IMR-90 (cell line): ENCODE measurements at regions not wholly inside any gene's neighbourhood (a gene's known extent, or its start where the extent isn't known, plus 50 kb on each side); places are given as distances from the start of the nearest gene placed in this dataset.

ENCODE experiments used
- ATAC-seq: fragments of 200-7000 bp; cut with Tn5 transposase; 2 replicates; pipeline ENCODE4 v1.9.1; 2020; ENCODE audit warnings: low read depth, mild to moderate bottlenecking, moderate library complexity
- BruUV-seq: library from RNA; stranded (reverse); fragments of 400-500 nt; replicated peaks from 2 replicates; lab custom pipeline; 2021; lab: Mats Ljungman, UMichigan
- CTCF ChIA-PET: fragments of 300-600 bp; formaldehyde crosslinking; extraction: SDS; loops from one replicate; lab custom pipeline; 2021; ENCODE audit warnings: antibody characterized with exemption; lab: Yijun Ruan, JAX
- POLR2A ChIA-PET: fragments of 300-600 bp; sonication (Branson Sonifier 250); formaldehyde crosslinking; loops from one replicate; lab custom pipeline; 2022; ENCODE audit warnings: antibody characterized with exemption; ENCODE audit not compliant: unreplicated experiment; lab: Charles Lee
- DNase-seq: peaks from one replicate; pipeline ENCODE4 v3.0.0; 2013
- H2AFZ ChIP-seq: replicated peaks from 2 replicates; pipeline ENCODE3; 2013; ENCODE audit warnings: low read length, mild to moderate bottlenecking; ENCODE audit not compliant: poor library complexity
- H2AK5ac ChIP-seq: 2 replicates; pipeline ENCODE4 v1.6.1; 2013; ENCODE audit warnings: low read depth, low read length, inconsistent platforms
- H2AK9ac ChIP-seq: replicated peaks from 2 replicates; pipeline ENCODE3; 2013; ENCODE audit warnings: mild to moderate bottlenecking, low read depth, low read length, moderate library complexity; ENCODE audit not compliant: poor library complexity
- H2BK120ac ChIP-seq: 2 replicates; pipeline ENCODE4 v1.6.1; 2013; ENCODE audit warnings: low read depth, low read length, inconsistent platforms
- H2BK15ac ChIP-seq: 3 replicates; pipeline ENCODE4 v1.6.1; 2013; ENCODE audit warnings: low read depth, low read length, inconsistent platforms
- H2BK20ac ChIP-seq: 2 replicates; pipeline ENCODE4 v1.6.1; 2013; ENCODE audit warnings: low read depth, mild to moderate bottlenecking, inconsistent platforms, low read length, moderate library complexity
- H2BK5ac ChIP-seq: 2 replicates; pipeline ENCODE4 v1.6.1; 2013; ENCODE audit warnings: mild to moderate bottlenecking, low read depth, low read length, inconsistent platforms; ENCODE audit not compliant: poor library complexity, severe bottlenecking
- H3K14ac ChIP-seq: replicated peaks from 2 replicates; pipeline ENCODE4 v1.6.1; 2013; ENCODE audit warnings: low read depth, low read length, inconsistent platforms
- H3K18ac ChIP-seq: 2 replicates; pipeline ENCODE4 v1.6.1; 2013; ENCODE audit warnings: low read depth, low read length, control low read depth
- H3K23ac ChIP-seq: 2 replicates; pipeline ENCODE4 v1.6.1; 2013; ENCODE audit warnings: low read depth, low read length, inconsistent platforms
- H3K27ac ChIP-seq: 2 replicates; pipeline ENCODE4 v1.5.1; 2013; ENCODE audit warnings: mild to moderate bottlenecking, control low read depth, low read length; ENCODE audit not compliant: insufficient read depth
- H3K27me3 ChIP-seq: 2 replicates; pipeline ENCODE4 v1.6.1; 2013; ENCODE audit warnings: low read length; ENCODE audit not compliant: control insufficient read depth, insufficient read depth
- H3K36me3 ChIP-seq: 2 replicates; pipeline ENCODE4 v1.6.1; 2013; ENCODE audit warnings: low read length, mixed read lengths; ENCODE audit not compliant: control insufficient read depth, insufficient read depth
- H3K4ac ChIP-seq: 2 replicates; pipeline ENCODE4 v1.6.1; 2013; ENCODE audit warnings: low read depth, low read length, inconsistent platforms
- H3K4me1 ChIP-seq: 2 replicates; pipeline ENCODE4 v1.6.1; 2013; ENCODE audit warnings: low read length, mixed read lengths; ENCODE audit not compliant: control insufficient read depth, insufficient read depth
- H3K4me2 ChIP-seq: 2 replicates; pipeline ENCODE4 v1.6.1; 2013; ENCODE audit warnings: low read depth, mild to moderate bottlenecking, control low read depth, low read length, moderate library complexity
- H3K4me3 ChIP-seq: 2 replicates; pipeline ENCODE4 v1.5.1; 2013; ENCODE audit warnings: low read depth, mild to moderate bottlenecking, control low read depth, low read length, moderate library complexity; ENCODE audit not compliant: insufficient read depth
- H3K56ac ChIP-seq: 2 replicates; pipeline ENCODE4 v1.6.1; 2013; ENCODE audit warnings: low read length, inconsistent platforms; ENCODE audit not compliant: insufficient read depth; ENCODE audit errors: extremely low read depth
- H3K79me1 ChIP-seq, 2 experiments: 2 replicates each; pipeline ENCODE4 v1.6.1; 2013; ENCODE audit warnings: low read length in 2 of 2, inconsistent platforms in 1 of 2, low read depth in 1 of 2
- H3K9ac ChIP-seq: 2 replicates; pipeline ENCODE4 v1.6.1; 2013; ENCODE audit warnings: low read depth, low read length, control low read depth
- H3K9me1 ChIP-seq: 2 replicates; pipeline ENCODE4 v1.6.1; 2013; ENCODE audit warnings: low read length, inconsistent platforms; ENCODE audit not compliant: insufficient read depth
- H3K9me3 ChIP-seq: 2 replicates; pipeline ENCODE4 v1.6.1; 2013; ENCODE audit warnings: low read length; ENCODE audit not compliant: control insufficient read depth, insufficient read depth
- H4K20me1 ChIP-seq: 2 replicates; pipeline ENCODE4 v1.6.1; 2013; ENCODE audit warnings: low read length, inconsistent platforms; ENCODE audit not compliant: insufficient read depth
- H4K5ac ChIP-seq: 2 replicates; pipeline ENCODE4 v1.6.1; 2013; ENCODE audit warnings: mild to moderate bottlenecking, low read depth, low read length, control low read depth
- H4K8ac ChIP-seq, 2 experiments: 2 replicates each; pipeline ENCODE4 v1.6.1; 2013; ENCODE audit warnings: low read depth in 2 of 2, low read length in 2 of 2, control low read depth in 1 of 2, inconsistent platforms in 1 of 2
- H4K91ac ChIP-seq: 2 replicates; pipeline ENCODE4 v1.6.1; 2013; ENCODE audit warnings: low read depth, low read length, inconsistent platforms; ENCODE audit not compliant: insufficient read depth
- CEBPB ChIP-seq: IDR thresholded peaks from 2 replicates; pipeline ENCODE4 v1.6.1; 2012; ENCODE audit warnings: low read depth, low read length, improper control_type of control experiment
- CHD1 ChIP-seq: IDR thresholded peaks from 2 replicates; pipeline ENCODE4 v1.6.1; 2012; ENCODE audit warnings: low read depth, low read length, improper control_type of control experiment
- SMC3 ChIP-seq: fragments of 150-350 bp; IDR thresholded peaks from 2 replicates; pipeline ENCODE4 v1.6.1; 2016; ENCODE audit warnings: low read depth, mild to moderate bottlenecking, antibody characterized with exemption, low read length, moderate library complexity
- WGBS, 2 experiments: methylation state at CpG; one replicate each; pipeline versions ENCODE4 v1.1.5 to v1.1.7; 2013; ENCODE audit warnings: missing lambda C conversion rate in 2 of 2; ENCODE audit not compliant: insufficient read length in 1 of 2; ENCODE audit errors: extremely low coverage in 2 of 2; 5-methylcytosine and 5-hydroxymethylcytosine counted together
- dilution Hi-C: fragments of 300-500 bp; cut with HindIII; formaldehyde crosslinking; loops from one replicate; pipeline ENCODE4 v1.14.3; 2018; ENCODE audit warnings: low sequenced_read_pairs; ENCODE audit not compliant: unreplicated experiment
- in situ Hi-C: fragments of 300-500 bp; cut with MboI; formaldehyde crosslinking; loops from 3 replicates; pipeline ENCODE4 v1.14.3; 2019; ENCODE audit warnings: low sequenced_read_pairs, inconsistent platforms, mixed read lengths
- intact Hi-C: fragments of 100-400 bp; cut with micrococcal nuclease; formaldehyde crosslinking; loops from 2 replicates; pipeline ENCODE4 v1.10.0; 2022

DNA sequence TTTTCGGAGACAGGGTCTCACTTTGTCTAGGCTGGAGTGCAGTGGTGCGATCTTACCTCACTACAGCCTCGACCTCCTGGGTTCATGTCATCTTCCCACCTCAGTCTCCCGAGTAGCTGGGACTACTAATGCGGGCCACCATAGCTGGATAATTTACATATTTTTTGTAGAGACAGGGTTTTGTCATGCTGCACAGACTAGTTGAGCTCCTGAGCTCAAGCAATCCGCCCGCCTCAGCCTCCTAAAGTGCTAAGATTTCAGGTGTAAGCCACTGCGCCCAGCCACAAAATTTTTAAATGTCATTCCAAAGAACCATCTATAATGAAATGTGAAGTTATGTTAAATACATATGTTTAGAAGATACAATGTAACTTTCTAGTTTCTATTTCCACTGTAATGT is 4747.7 kb upstream of the OR11H1 start:
- Histone ChIP-seq H3K4me2 (no peak overlapping the region), H4K5ac (no peak overlapping the region), H3K4me1 (no peaks in the 10 kb centered on the region), H2BK15ac (no peak overlapping the region), H2AK9ac (no peak overlapping the region), H4K20me1 (no peaks in the 10 kb centered on the region), H3K36me3 (no peaks in the 10 kb centered on the region), H3K18ac (no peak overlapping the region), H3K14ac (no peak overlapping the region), H4K91ac (no peak overlapping the region), H3K9me1 (no peaks in the 10 kb centered on the region), H2BK5ac (no peak overlapping the region), H2BK20ac (no peak overlapping the region), H3K27ac (no peak overlapping the region), H3K4me3 (no peak overlapping the region), H2AFZ (no peak overlapping the region), H2AK5ac (no peak overlapping the region), H2BK120ac (no peak overlapping the region), H3K23ac (no peak overlapping the region), H3K9ac (no peak overlapping the region), H4K8ac (no peak overlapping the region), H3K56ac (no peak overlapping the region), H3K79me1 (no peaks in the 10 kb centered on the region), H3K4ac (no peak overlapping the region), H3K9me3 (peaks cover 35% of the 10 kb centered on the region), H3K27me3 (no peaks in the 10 kb centered on the region)
- ATAC-seq (no peak), DNase-seq (no peak)
- TF ChIP-seq SMC3 (no peak), CEBPB (no peak), CHD1 (no peak)
- in situ Hi-C loops, result no loop called here
- intact Hi-C loops, result no loop called here
- ChIA-PET POLR2A (no interaction called here), CTCF (no interaction called here)
- dilution Hi-C loops, result no loop called here
- no TSS peak for BruUV-seq
- WGBS, 2 experiments, result 45 to 100% methylated on average over 1 to 7 of the region's 8 CpGs
